OCI-LY7 (cell line): ENCODE measurements at regions not wholly inside any gene's neighbourhood (a gene's known extent, or its start where the extent isn't known, plus 50 kb on each side); places are given as distances from the start of the nearest gene placed in this dataset.

Experiments
- CTCF ChIP-seq: fragments of 200-600 bp; sonication (generic); conservative IDR thresholded peaks from 2 replicates; pipeline ENCODE4 v1.5.1; 2014; ENCODE audit warnings: mild to moderate bottlenecking, antibody characterized with exemption, low read length, moderate library complexity, mixed read lengths
- EZH2phosphoT487 ChIP-seq: fragments of 200-600 bp; sonication (generic); IDR thresholded peaks from 2 replicates; pipeline ENCODE4 v1.6.1; 2018; ENCODE audit warnings: low read depth, borderline replicate concordance, mild to moderate bottlenecking, mixed run types, antibody characterized with exemption, low read length, moderate library complexity, mixed read lengths

- TF ChIP-seq CTCF (no peak), EZH2phosphoT487 (no peak)
These were observed 113.4 kb downstream of the ASB7 start for GRCh38 chr15:100715571-100716455.
